GM12878 (cell line): ENCODE measurements at regions not wholly inside any gene's neighbourhood (a gene's known extent, or its start where the extent isn't known, plus 50 kb on each side); places are given as distances from the start of the nearest gene placed in this dataset.

Source experiments
- ATAC-seq: fragments of 200-7000 bp; cut with Tn5 transposase; 3 replicates; pipeline ENCODE4 v1.9.1; 2020; ENCODE audit warnings: mild to moderate bottlenecking, moderate library complexity
- BruUV-seq: library from RNA; stranded (reverse); fragments of 400-500 nt; replicated peaks from 2 replicates; lab custom pipeline; 2021; lab: Mats Ljungman, UMichigan
- CTCF ChIA-PET: fragments of 300-600 bp; sonication (Branson Sonifier 250); formaldehyde crosslinking; extraction: SDS; loops from one replicate; lab custom pipeline; 2021; ENCODE audit warnings: inconsistent platforms; lab: Yijun Ruan, JAX
- POLR2A ChIA-PET: fragments of 350-600 bp; formaldehyde crosslinking; extraction: SDS; loops from one replicate; lab custom pipeline; 2021; ENCODE audit warnings: inconsistent platforms; lab: Charles Lee
- RAD21 ChIA-PET: fragments of 300-600 bp; sonication (Branson Sonifier 250); formaldehyde crosslinking; loops from one replicate; lab custom pipeline; 2023; ENCODE audit warnings: antibody characterized with exemption; ENCODE audit not compliant: unreplicated experiment; lab: Charles Lee
- SMC1A ChIA-PET: fragments of 300-600 bp; sonication (Branson Sonifier 250); formaldehyde crosslinking; loops from one replicate; lab custom pipeline; 2023; ENCODE audit not compliant: unreplicated experiment, uncharacterized antibody; lab: Charles Lee
- DNase-seq: peaks from one replicate; pipeline ENCODE4 v3.0.0-alpha.2; 2011; ENCODE audit warnings: low read depth, low spot score
- FAIRE-seq: peaks from 3 replicates; lab custom pipeline; 2011; peaks lifted over from hg19 to GRCh38; lab: Jason Lieb, UNC
- H2AFZ ChIP-seq: 2 replicates; pipeline ENCODE4 v1.6.0; 2011; ENCODE audit warnings: low read depth, low read length, control low read depth; ENCODE audit not compliant: control insufficient read depth
- H3K27ac ChIP-seq: 2 replicates; pipeline ENCODE4 v1.5.1; 2011; ENCODE audit warnings: control low read depth; ENCODE audit not compliant: control insufficient read depth, insufficient read depth
- H3K27me3 ChIP-seq, 2 experiments: replicated peaks in 1 of 2; 2 replicates each; pipeline versions ENCODE4 v1.6.0 to v1.6.1; 2011; ENCODE audit warnings: low read length in 1 of 2; ENCODE audit not compliant: control insufficient read depth in 2 of 2, insufficient read depth in 2 of 2
- H3K36me3 ChIP-seq, 2 experiments: 2 replicates each; pipeline ENCODE4 v1.5.1; 2011; ENCODE audit warnings: low read length in 1 of 2; ENCODE audit not compliant: control insufficient read depth in 2 of 2, insufficient read depth in 2 of 2
- H3K4me1 ChIP-seq: 2 replicates; pipeline ENCODE4 v1.6.1; 2011; ENCODE audit warnings: mild to moderate bottlenecking, low read length, moderate library complexity, mixed read lengths; ENCODE audit not compliant: control insufficient read depth, insufficient read depth
- H3K4me2 ChIP-seq: 2 replicates; pipeline ENCODE4 v1.6.0; 2011; ENCODE audit warnings: control low read depth; ENCODE audit not compliant: control insufficient read depth, insufficient read depth
- H3K4me3 ChIP-seq: fragments of 200-600 bp; sonication (generic); 2 replicates; pipeline ENCODE4 v1.5.1; 2016
- H3K79me2 ChIP-seq: 2 replicates; pipeline ENCODE4 v1.6.0; 2011; ENCODE audit warnings: low read length; ENCODE audit not compliant: control insufficient read depth, insufficient read depth
- H3K9ac ChIP-seq: 2 replicates; pipeline ENCODE4 v1.8.0; 2011; ENCODE audit warnings: low read length, control low read depth, mixed read lengths; ENCODE audit not compliant: control insufficient read depth, insufficient read depth
- H3K9me3 ChIP-seq: replicated peaks from 3 replicates; pipeline ENCODE4 v1.5.1; 2011; ENCODE audit warnings: mild to moderate bottlenecking, low read length; ENCODE audit not compliant: control insufficient read depth, insufficient read depth
- H4K20me1 ChIP-seq: 2 replicates; pipeline ENCODE4 v1.6.0; 2011; ENCODE audit not compliant: control insufficient read depth, insufficient read depth
- ETV6 ChIP-seq, 2 experiments: fragments of 450-650 bp in 1 of 2; IDR thresholded peaks in 1 of 2; conservative IDR thresholded peaks in 1 of 2; 2 replicates each; pipeline ENCODE4 v1.6.1; 2014; ENCODE audit warnings: antibody characterized with exemption in 1 of 2, borderline replicate concordance in 1 of 2, low read depth in 1 of 2, mild to moderate bottlenecking in 1 of 2, moderate library complexity in 1 of 2
- MTA2 ChIP-seq: fragments of 450-650 bp; IDR thresholded peaks from 2 replicates; pipeline ENCODE4 v1.6.1; 2016; ENCODE audit warnings: low read depth, mild to moderate bottlenecking, moderate library complexity
- NFYA ChIP-seq: IDR thresholded peaks from 2 replicates; pipeline ENCODE4 v1.6.1; 2011; ENCODE audit warnings: low read depth, mild to moderate bottlenecking, low read length, improper control_type of control experiment, borderline replicate concordance
- TAF1 ChIP-seq: IDR thresholded peaks from 2 replicates; pipeline ENCODE4 v1.6.1; 2011; ENCODE audit warnings: mild to moderate bottlenecking, low read depth, low read length, borderline replicate concordance
- YBX1 ChIP-seq: fragments of 450-650 bp; IDR thresholded peaks from 2 replicates; pipeline ENCODE4 v1.6.1; 2016; ENCODE audit warnings: antibody characterized with exemption
- WGBS: methylation state at CpG from one replicate; pipeline ENCODE4 v1.1.6; 2016; ENCODE audit warnings: low lambda C conversion rate; ENCODE audit not compliant: insufficient replicate concordance, insufficient coverage; ENCODE audit errors: missing lambda C conversion rate; 5-methylcytosine and 5-hydroxymethylcytosine counted together
- in situ Hi-C: fragments of 300-500 bp; cut with MboI; formaldehyde crosslinking; loops from 9 replicates; pipeline ENCODE4 v1.14.3; 2018; ENCODE audit warnings: mixed read lengths
- intact Hi-C: fragments of 100-400 bp; cut with micrococcal nuclease; formaldehyde crosslinking; loops from one replicate; pipeline ENCODE4 v1.14.2; 2022; ENCODE audit not compliant: unreplicated experiment
- TF ChIP-seq, protein P1 (sequence below): fragments of 450-650 bp; IDR thresholded peaks from 2 replicates; pipeline ENCODE4 v1.6.1; 2017; ENCODE audit warnings: mild to moderate bottlenecking, low read depth, inconsistent platforms; ENCODE audit not compliant: poor library complexity, severe bottlenecking
- TF ChIP-seq, protein P2 (sequence below): IDR thresholded peaks from 2 replicates; pipeline ENCODE4 v1.6.1; 2012; ENCODE audit warnings: improper control_type of control experiment, low read depth, low read length; ENCODE audit not compliant: insufficient replicate concordance

DNA sequence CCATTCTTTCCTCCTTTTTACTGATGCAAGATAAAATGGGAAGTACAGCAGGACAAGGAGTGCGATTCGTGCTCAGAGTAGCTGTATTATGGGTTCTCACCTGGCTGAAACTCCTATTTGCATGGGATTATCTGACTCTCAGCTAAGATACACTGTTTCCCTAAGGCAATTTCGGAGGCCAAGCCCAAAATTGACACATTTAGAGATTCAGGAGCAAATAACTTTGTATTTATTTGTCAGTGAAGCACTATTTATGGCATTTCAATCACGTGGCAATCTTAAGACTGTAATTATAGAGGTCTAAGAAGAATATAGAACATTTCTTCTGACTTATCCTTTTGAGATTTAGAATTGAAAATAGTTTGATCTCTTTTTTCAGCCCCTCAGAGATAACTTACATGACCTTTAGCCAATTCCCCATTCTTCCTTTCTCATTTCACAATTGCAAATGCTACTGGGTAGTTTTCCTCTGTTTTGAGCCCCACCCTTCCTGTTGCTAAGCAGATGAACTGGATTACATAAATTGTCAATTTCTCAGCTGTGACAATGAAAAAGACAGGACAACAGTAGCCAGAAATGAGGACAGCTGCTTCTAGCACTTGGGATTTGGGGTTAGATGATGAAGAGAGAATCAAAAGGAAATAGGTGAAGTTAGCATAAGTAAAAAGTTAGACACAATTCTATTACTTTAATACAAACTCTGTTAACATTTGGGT, 122.7 kb upstream of the FRY start:
- Histone ChIP-seq H3K27me3 (no peaks in the 10 kb centered on the region; a peak in 2 of 4 replicates), H3K27ac (no peak overlapping the region), H3K9me3 (no peaks in the 10 kb centered on the region), H3K36me3 (no peaks in the 10 kb centered on the region), H3K79me2 (no peaks in the 10 kb centered on the region), H2AFZ (no peak overlapping the region), H3K4me2 (no peak overlapping the region), H3K9ac (no peak overlapping the region), H4K20me1 (no peaks in the 10 kb centered on the region), H3K4me1 (no peaks in the 10 kb centered on the region), H3K4me3 (no peak overlapping the region)
- ChIA-PET CTCF (interaction anchor here (1.0 to 4.4 kb wide), 39 partner anchors 7 to 672 kb away, joined by 3 to 64 read pairs (median 8); partner anchors contain the start of genes BRCA2 and ZAR1L), SMC1A (interaction anchor here (0.6 to 6.2 kb wide), 24 partner anchors 13 to 672 kb away, joined by 3 to 46 read pairs (median 8); partner anchors contain the start of genes BRCA2 and ZAR1L), RAD21 (interaction anchor here (0.9 to 3.0 kb wide), 14 partner anchors 12 to 672 kb away, joined by 3 to 46 read pairs (median 6); no protein-coding TSS in a partner anchor), POLR2A (interaction anchor here (1.4 to 1.6 kb wide), 2 partner anchors 13 to 43 kb away, joined by 5 to 6 read pairs; no protein-coding TSS in a partner anchor)
- 38% methylated on average over 4 of the region's 4 CpGs for WGBS
- TF ChIP-seq NFYA (no peak), ETV6 (conservative IDR thresholded peaks at IDR 0.05 in 1 of 2, IDR thresholded peaks at IDR 0.05 in 1 of 2; ENCODE audit: borderline replicate concordance in 1 of 2, low read depth in 1 of 2) (no peak), YBX1 (no peak), TAF1 (no peak), MTA2 (no peak)
- TF ChIP-seq, protein P1, sequence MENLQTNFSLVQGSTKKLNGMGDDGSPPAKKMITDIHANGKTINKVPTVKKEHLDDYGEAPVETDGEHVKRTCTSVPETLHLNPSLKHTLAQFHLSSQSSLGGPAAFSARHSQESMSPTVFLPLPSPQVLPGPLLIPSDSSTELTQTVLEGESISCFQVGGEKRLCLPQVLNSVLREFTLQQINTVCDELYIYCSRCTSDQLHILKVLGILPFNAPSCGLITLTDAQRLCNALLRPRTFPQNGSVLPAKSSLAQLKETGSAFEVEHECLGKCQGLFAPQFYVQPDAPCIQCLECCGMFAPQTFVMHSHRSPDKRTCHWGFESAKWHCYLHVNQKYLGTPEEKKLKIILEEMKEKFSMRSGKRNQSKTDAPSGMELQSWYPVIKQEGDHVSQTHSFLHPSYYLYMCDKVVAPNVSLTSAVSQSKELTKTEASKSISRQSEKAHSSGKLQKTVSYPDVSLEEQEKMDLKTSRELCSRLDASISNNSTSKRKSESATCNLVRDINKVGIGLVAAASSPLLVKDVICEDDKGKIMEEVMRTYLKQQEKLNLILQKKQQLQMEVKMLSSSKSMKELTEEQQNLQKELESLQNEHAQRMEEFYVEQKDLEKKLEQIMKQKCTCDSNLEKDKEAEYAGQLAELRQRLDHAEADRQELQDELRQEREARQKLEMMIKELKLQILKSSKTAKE, result no peak
- TF ChIP-seq, protein P2, sequence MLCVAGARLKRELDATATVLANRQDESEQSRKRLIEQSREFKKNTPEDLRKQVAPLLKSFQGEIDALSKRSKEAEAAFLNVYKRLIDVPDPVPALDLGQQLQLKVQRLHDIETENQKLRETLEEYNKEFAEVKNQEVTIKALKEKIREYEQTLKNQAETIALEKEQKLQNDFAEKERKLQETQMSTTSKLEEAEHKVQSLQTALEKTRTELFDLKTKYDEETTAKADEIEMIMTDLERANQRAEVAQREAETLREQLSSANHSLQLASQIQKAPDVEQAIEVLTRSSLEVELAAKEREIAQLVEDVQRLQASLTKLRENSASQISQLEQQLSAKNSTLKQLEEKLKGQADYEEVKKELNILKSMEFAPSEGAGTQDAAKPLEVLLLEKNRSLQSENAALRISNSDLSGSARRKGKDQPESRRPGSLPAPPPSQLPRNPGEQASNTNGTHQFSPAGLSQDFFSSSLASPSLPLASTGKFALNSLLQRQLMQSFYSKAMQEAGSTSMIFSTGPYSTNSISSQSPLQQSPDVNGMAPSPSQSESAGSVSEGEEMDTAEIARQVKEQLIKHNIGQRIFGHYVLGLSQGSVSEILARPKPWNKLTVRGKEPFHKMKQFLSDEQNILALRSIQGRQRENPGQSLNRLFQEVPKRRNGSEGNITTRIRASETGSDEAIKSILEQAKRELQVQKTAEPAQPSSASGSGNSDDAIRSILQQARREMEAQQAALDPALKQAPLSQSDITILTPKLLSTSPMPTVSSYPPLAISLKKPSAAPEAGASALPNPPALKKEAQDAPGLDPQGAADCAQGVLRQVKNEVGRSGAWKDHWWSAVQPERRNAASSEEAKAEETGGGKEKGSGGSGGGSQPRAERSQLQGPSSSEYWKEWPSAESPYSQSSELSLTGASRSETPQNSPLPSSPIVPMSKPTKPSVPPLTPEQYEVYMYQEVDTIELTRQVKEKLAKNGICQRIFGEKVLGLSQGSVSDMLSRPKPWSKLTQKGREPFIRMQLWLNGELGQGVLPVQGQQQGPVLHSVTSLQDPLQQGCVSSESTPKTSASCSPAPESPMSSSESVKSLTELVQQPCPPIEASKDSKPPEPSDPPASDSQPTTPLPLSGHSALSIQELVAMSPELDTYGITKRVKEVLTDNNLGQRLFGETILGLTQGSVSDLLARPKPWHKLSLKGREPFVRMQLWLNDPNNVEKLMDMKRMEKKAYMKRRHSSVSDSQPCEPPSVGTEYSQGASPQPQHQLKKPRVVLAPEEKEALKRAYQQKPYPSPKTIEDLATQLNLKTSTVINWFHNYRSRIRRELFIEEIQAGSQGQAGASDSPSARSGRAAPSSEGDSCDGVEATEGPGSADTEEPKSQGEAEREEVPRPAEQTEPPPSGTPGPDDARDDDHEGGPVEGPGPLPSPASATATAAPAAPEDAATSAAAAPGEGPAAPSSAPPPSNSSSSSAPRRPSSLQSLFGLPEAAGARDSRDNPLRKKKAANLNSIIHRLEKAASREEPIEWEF, result no peak
- in situ Hi-C loops (no loop called here), intact Hi-C loops (no loop called here)
- no peak for FAIRE-seq
- DNase-seq, result no peak
- no TSS peak for BruUV-seq
- no peak for ATAC-seq
